ENCODE measurements at regions not wholly inside any gene's neighbourhood (a gene's known extent, or its start where the extent isn't known, plus 50 kb on each side); places are given as distances from the start of the nearest gene placed in this dataset.

DNA sequence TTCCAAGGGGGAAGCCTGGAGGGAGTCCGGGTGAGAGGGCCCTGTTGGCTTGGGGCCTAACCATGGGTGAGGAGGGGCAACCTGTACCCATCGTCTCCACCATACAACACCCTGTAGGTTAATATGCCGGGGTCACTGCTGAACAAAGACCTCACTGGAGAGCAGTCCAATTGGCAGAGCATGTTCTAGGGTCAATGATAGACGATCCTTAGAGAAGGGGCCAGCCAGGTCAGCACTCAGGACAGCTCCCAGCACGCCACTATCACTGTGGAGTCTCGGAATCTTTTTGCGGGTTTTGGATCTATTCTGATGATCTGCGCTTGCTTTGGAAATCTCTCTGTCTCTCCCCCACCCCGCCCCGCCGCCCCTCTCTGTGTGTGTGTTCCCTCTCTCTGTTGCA, 218.4 kb upstream of the MVB12B start:
- Histone ChIP-seq H3K4me3 (ENCODE audit: insufficient read length, low read depth) (no peak overlapping the region), H3K9ac (ENCODE audit: insufficient read length, low read depth) (no peak overlapping the region), H3K27me3 (ENCODE audit: insufficient read depth, insufficient read length) (peaks cover 9% of the 10 kb centered on the region), H3K4me1 (ENCODE audit: insufficient read depth, insufficient read length) (no peaks in the 10 kb centered on the region), H3K36me3 (ENCODE audit: insufficient read depth, insufficient read length, low read length) (no peaks in the 10 kb centered on the region), H3K9me3 (ENCODE audit: insufficient read depth, low read length) (no peaks in the 10 kb centered on the region)
- DNase-seq (ENCODE audit: low read depth, low spot score): no peak
- TF ChIP-seq YY1 (IDR thresholded peaks at IDR 0.05; ENCODE audit: insufficient read depth, insufficient read length) (no peak), SUZ12 (IDR thresholded peaks at IDR 0.05; ENCODE audit: extremely low read depth, insufficient read depth, insufficient read length) (no peak), ZNF274 (IDR thresholded peaks at IDR 0.05; ENCODE audit: low read depth, low read length) (no peak)

DNA sequence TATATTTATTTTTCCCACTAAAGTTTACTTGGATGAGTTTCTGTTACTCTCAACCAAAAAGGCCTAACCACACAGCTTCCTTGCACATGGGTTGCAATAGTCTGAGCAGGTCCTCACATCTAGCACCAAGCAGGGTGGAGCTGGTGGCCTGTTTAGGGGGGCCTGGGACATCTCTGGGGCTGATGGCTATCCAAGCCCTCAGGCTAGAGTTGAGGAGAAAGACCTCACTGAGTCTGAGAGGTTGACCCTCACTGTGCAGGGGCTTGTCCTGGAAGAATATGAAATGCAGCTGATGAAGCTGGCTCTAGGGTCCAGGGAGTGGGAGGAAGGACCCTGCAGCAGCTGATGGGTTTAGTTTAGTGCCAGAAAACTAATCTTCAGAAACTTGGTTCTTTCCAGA, 217.1 kb upstream of the MVB12B start:
- Histone ChIP-seq H3K9ac (ENCODE audit: insufficient read length, low read depth) (no peak overlapping the region), H3K27me3 (ENCODE audit: insufficient read depth, insufficient read length) (peaks cover 9% of the 10 kb centered on the region), H3K4me1 (ENCODE audit: insufficient read depth, insufficient read length) (no peaks in the 10 kb centered on the region), H3K36me3 (ENCODE audit: insufficient read depth, insufficient read length, low read length) (no peaks in the 10 kb centered on the region), H3K4me3 (ENCODE audit: insufficient read length, low read depth) (no peak overlapping the region), H3K9me3 (ENCODE audit: insufficient read depth, low read length) (no peaks in the 10 kb centered on the region)
- TF ChIP-seq YY1 (IDR thresholded peaks at IDR 0.05; ENCODE audit: insufficient read depth, insufficient read length) (no peak), ZNF274 (IDR thresholded peaks at IDR 0.05; ENCODE audit: low read depth, low read length) (no peak), SUZ12 (IDR thresholded peaks at IDR 0.05; ENCODE audit: extremely low read depth, insufficient read depth, insufficient read length) (no peak)
- DNase-seq (ENCODE audit: low read depth, low spot score): no peak

DNA sequence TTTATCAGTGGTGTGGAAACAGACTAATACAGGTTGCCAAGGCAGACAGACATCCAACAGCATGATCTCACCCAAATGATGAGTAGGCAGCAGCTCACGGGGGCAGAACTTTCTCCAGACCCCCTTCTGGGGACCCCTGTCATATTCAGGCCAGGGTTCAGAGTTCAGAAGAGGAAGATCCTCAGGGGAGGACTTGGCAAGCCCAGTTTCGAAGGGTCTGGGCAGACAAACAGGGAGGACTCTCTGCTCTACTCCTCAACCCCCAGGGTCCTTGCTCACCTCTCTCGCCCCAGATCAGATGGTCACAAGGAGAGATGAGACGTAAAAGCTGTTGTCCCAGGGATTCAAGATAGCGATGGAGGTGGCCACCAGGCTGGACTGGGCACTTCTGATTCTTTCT, 215.1 kb upstream of the MVB12B start:
- H3K4me1 ChIP-seq (ENCODE audit: insufficient read depth, insufficient read length): no peaks in the 10 kb centered on the region
- TF ChIP-seq SUZ12 (IDR thresholded peaks at IDR 0.05; ENCODE audit: extremely low read depth, insufficient read depth, insufficient read length): no peak
- TF ChIP-seq YY1 (IDR thresholded peaks at IDR 0.05; ENCODE audit: insufficient read depth, insufficient read length): no peak
- TF ChIP-seq ZNF274 (IDR thresholded peaks at IDR 0.05; ENCODE audit: low read depth, low read length): no peak
- no peaks in the 10 kb centered on the region for H3K9me3 ChIP-seq (ENCODE audit: insufficient read depth, low read length)
- H3K9ac ChIP-seq (ENCODE audit: insufficient read length, low read depth): no peak overlapping the region
- peaks cover 9% of the 10 kb centered on the region for H3K27me3 ChIP-seq (ENCODE audit: insufficient read depth, insufficient read length)
- no peak overlapping the region for H3K4me3 ChIP-seq (ENCODE audit: insufficient read length, low read depth)
- DNase-seq (ENCODE audit: low read depth, low spot score): no peak
- H3K36me3 ChIP-seq (ENCODE audit: insufficient read depth, insufficient read length, low read length): no peaks in the 10 kb centered on the region

DNA sequence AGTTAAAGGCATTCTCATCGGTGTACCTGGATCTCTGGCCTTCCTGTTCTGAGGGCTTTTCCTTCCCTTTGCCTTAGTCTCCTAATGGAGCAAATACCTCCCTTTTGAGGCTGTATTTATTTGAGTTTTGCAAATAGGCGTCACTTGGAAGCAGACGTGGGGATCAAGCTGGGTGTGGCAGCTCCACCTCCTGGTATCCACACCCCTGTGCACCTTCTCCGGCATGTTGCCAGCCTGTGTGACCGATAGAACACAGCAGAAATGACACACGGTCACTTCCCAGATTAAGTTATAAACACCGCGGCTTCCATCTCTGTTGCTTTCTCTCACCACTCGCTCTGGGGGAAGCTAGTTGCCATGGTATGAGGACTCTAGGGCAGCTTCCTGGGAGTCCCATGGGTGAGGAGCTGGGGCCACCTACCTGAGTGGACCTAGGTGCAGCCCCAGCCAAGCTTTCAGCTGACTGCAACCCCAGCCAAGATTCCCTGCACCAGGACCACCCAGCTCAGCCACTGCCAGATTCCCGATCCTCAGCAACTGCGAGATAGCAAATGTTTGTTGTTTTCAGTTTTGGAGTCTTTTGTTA, 214.4 kb upstream of the MVB12B start:
- peaks cover 9% of the 10 kb centered on the region for H3K27me3 ChIP-seq (ENCODE audit: insufficient read depth, insufficient read length)

DNA sequence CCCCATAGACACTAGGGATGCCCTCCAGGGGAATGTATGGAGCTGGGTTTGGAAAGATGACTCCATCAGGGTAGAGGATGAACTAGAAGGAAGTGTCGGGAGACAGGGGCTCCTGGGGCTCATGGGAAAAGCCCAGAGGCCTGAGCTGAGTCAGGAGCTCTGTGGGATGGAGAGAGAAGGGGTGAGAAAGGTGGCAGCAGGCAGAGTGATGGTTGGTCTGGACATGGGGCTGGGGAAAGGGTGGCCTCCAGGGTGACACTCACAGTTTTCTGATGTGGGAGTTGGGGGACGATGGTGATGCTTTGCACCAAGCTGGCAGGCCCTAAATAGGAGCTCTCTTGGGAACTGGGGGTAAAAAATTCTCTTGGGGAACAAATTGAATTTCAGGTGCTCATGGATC, 213.5 kb upstream of the MVB12B start:
- Histone ChIP-seq H3K4me3 (ENCODE audit: insufficient read length, low read depth) (no peak overlapping the region), H3K9ac (ENCODE audit: insufficient read length, low read depth) (no peak overlapping the region), H3K36me3 (ENCODE audit: insufficient read depth, insufficient read length, low read length) (no peaks in the 10 kb centered on the region), H3K9me3 (ENCODE audit: insufficient read depth, low read length) (no peaks in the 10 kb centered on the region), H3K4me1 (ENCODE audit: insufficient read depth, insufficient read length) (no peaks in the 10 kb centered on the region), H3K27me3 (ENCODE audit: insufficient read depth, insufficient read length) (peaks cover 3% of the 10 kb centered on the region)
- no peak for DNase-seq (ENCODE audit: low read depth, low spot score)
- TF ChIP-seq ZNF274 (IDR thresholded peaks at IDR 0.05; ENCODE audit: low read depth, low read length): no peak
- TF ChIP-seq YY1 (IDR thresholded peaks at IDR 0.05; ENCODE audit: insufficient read depth, insufficient read length): no peak
- no peak for TF ChIP-seq SUZ12 (IDR thresholded peaks at IDR 0.05; ENCODE audit: extremely low read depth, insufficient read depth, insufficient read length)

More for the DNA sequence above, 214.4 kb upstream of the MVB12B start:
- no peak for DNase-seq (ENCODE audit: low read depth, low spot score)
- H3K4me1 ChIP-seq (ENCODE audit: insufficient read depth, insufficient read length): no peaks in the 10 kb centered on the region
- H3K36me3 ChIP-seq (ENCODE audit: insufficient read depth, insufficient read length, low read length): no peaks in the 10 kb centered on the region
- TF ChIP-seq SUZ12 (IDR thresholded peaks at IDR 0.05; ENCODE audit: extremely low read depth, insufficient read depth, insufficient read length): no peak
- TF ChIP-seq YY1 (IDR thresholded peaks at IDR 0.05; ENCODE audit: insufficient read depth, insufficient read length): no peak
- TF ChIP-seq ZNF274 (IDR thresholded peaks at IDR 0.05; ENCODE audit: low read depth, low read length): no peak
- H3K9ac ChIP-seq (ENCODE audit: insufficient read length, low read depth): no peak overlapping the region
- H3K9me3 ChIP-seq (ENCODE audit: insufficient read depth, low read length): no peaks in the 10 kb centered on the region
- no peak overlapping the region for H3K4me3 ChIP-seq (ENCODE audit: insufficient read length, low read depth)

DNA sequence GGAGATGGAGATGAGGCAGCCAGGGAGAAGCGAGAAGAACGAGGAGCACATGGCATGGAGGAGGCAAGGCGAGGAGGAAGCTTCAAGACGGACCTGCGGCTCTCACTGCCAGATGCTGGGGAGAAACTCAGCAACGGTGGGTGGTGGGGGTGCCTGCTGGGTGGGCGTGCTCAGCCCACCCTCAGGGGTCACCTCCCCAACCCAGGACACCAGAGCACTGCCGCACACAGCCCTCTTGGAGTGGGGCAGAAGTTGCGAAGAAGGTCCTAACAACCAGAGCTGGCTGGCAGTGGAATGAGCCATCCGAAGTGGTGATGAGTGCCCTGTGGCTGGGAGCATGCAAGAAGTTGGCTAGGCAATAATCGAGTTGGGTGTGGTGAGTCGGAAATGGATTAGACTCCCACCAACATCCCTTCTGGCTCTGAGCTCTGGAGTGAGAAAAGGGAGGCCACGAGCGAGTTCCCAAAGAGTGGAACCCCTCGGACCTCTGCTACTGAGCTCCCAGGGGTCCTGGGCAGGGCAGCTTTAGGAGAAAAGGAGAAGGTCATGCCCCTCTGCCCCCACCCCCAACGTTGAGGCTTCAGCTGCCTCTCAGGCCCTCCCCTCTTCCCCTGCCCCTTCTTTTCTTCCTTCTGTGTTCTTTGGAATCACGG, 212.7 kb upstream of the MVB12B start:
- no peak overlapping the region for H3K9ac ChIP-seq (ENCODE audit: insufficient read length, low read depth)
- TF ChIP-seq SUZ12 (IDR thresholded peaks at IDR 0.05; ENCODE audit: extremely low read depth, insufficient read depth, insufficient read length): no peak
- TF ChIP-seq YY1 (IDR thresholded peaks at IDR 0.05; ENCODE audit: insufficient read depth, insufficient read length): no peak
- TF ChIP-seq ZNF274 (IDR thresholded peaks at IDR 0.05; ENCODE audit: low read depth, low read length): no peak
- H3K36me3 ChIP-seq (ENCODE audit: insufficient read depth, insufficient read length, low read length): no peaks in the 10 kb centered on the region
- H3K27me3 ChIP-seq (ENCODE audit: insufficient read depth, insufficient read length): peaks cover 3% of the 10 kb centered on the region
- H3K4me1 ChIP-seq (ENCODE audit: insufficient read depth, insufficient read length): no peaks in the 10 kb centered on the region
- no peak for DNase-seq (ENCODE audit: low read depth, low spot score)
- H3K9me3 ChIP-seq (ENCODE audit: insufficient read depth, low read length): no peaks in the 10 kb centered on the region
- no peak overlapping the region for H3K4me3 ChIP-seq (ENCODE audit: insufficient read length, low read depth)

DNA sequence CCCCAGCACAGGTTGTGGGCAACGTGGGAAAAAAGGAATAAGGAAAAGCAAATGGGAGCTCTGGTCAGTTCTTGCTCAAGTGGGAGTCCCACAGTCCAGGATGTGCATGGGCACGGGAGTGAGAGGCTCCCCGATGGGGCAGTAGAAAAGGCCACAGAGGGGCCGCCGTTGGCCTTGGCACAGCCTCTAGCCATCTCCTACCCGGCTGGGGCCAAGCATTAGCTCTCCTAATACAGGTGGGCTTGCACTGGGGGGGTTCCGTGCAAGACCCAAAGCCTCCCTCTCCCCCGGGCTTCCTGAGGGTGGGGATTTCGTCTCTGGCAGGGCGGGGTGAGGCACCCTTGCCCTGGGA, 212.2 kb upstream of the MVB12B start:
- no peaks in the 10 kb centered on the region for H3K36me3 ChIP-seq (ENCODE audit: insufficient read depth, insufficient read length, low read length)
- H3K27me3 ChIP-seq (ENCODE audit: insufficient read depth, insufficient read length): no peaks in the 10 kb centered on the region
- H3K4me3 ChIP-seq (ENCODE audit: insufficient read length, low read depth): no peak overlapping the region
- H3K9me3 ChIP-seq (ENCODE audit: insufficient read depth, low read length): no peaks in the 10 kb centered on the region
- DNase-seq (ENCODE audit: low read depth, low spot score): no peak
- no peak for TF ChIP-seq ZNF274 (IDR thresholded peaks at IDR 0.05; ENCODE audit: low read depth, low read length)
- TF ChIP-seq YY1 (IDR thresholded peaks at IDR 0.05; ENCODE audit: insufficient read depth, insufficient read length): no peak
- no peak for TF ChIP-seq SUZ12 (IDR thresholded peaks at IDR 0.05; ENCODE audit: extremely low read depth, insufficient read depth, insufficient read length)
- H3K4me1 ChIP-seq (ENCODE audit: insufficient read depth, insufficient read length): no peaks in the 10 kb centered on the region
- no peak overlapping the region for H3K9ac ChIP-seq (ENCODE audit: insufficient read length, low read depth)

Measured in NT2/D1 (cell line).